HEK293 (cell line): ENCODE measurements at regions not wholly inside any gene's neighbourhood (a gene's known extent, or its start where the extent isn't known, plus 50 kb on each side); places are given as distances from the start of the nearest gene placed in this dataset.
"Not testable (repeated sequence)": the region's sequence is repeated elsewhere in the genome, so short reads cannot be mapped to it uniquely, and the experiment has no call there.

Source experiments
- CTCF ChIA-PET: fragments of 350-600 bp; formaldehyde crosslinking; extraction: SDS; loops from one replicate; lab custom pipeline; 2021; ENCODE audit warnings: antibody characterized with exemption; lab: Yijun Ruan, JAX
- POLR2A ChIA-PET: fragments of 300-600 bp; formaldehyde crosslinking; extraction: SDS; loops from one replicate; lab custom pipeline; 2020; ENCODE audit warnings: antibody characterized with exemption, inconsistent platforms; lab: Yijun Ruan, JAX
- H3K27ac ChIP-seq: fragments of 200-500 bp; sonication (Bioruptor generic); 2 replicates; pipeline ENCODE4 v1.5.1; 2014; ENCODE audit warnings: low read depth, low read length, control low read depth, inconsistent platforms; ENCODE audit errors: extremely low read depth
- H3K36me3 ChIP-seq, 2 experiments: fragments of 200-500 bp in 1 of 2; sonication (Bioruptor generic) in 1 of 2; 1 replicate in 1 of 2; 2 replicates in 1 of 2; pipeline ENCODE4 v1.5.1; 2014 to 2017; ENCODE audit warnings: inconsistent platforms in 2 of 2, low read length in 2 of 2; ENCODE audit not compliant: control insufficient read depth in 2 of 2, insufficient read depth in 1 of 2
- H3K4me1 ChIP-seq: fragments of 200-500 bp; sonication (Bioruptor generic); 2 replicates; pipeline ENCODE4 v1.5.1; 2014; ENCODE audit warnings: mild to moderate bottlenecking, low read length, inconsistent platforms; ENCODE audit not compliant: control insufficient read depth, insufficient read depth
- H3K4me3 ChIP-seq: 2 replicates; pipeline ENCODE4 v1.5.1; 2011; ENCODE audit warnings: low read depth, mild to moderate bottlenecking, control low read depth, low read length, moderate library complexity
- H3K9me3 ChIP-seq: fragments of 200-500 bp; sonication (Bioruptor generic); 2 replicates; pipeline ENCODE4 v1.5.1; 2014; ENCODE audit warnings: low read depth, low read length, inconsistent platforms; ENCODE audit not compliant: control insufficient read depth, insufficient read depth
- BCL6B ChIP-seq: fragments of 450-650 bp; formaldehyde crosslinking; IDR thresholded peaks from 2 replicates; pipeline ENCODE4 v1.5.1; 2017; ENCODE audit warnings: missing biosample characterization, missing genetic modification characterization
- IKZF3 ChIP-seq: fragments of 450-650 bp; IDR thresholded peaks from 2 replicates; pipeline ENCODE4 v1.5.0; 2018; ENCODE audit warnings: missing biosample characterization, mild to moderate bottlenecking, missing genetic modification characterization, moderate library complexity
- PRDM1 ChIP-seq: fragments of 450-650 bp; formaldehyde crosslinking; IDR thresholded peaks from 2 replicates; pipeline ENCODE4; 2016; ENCODE audit warnings: missing biosample characterization, missing genetic modification characterization
- SCRT2 ChIP-seq: fragments of 450-650 bp; formaldehyde crosslinking; IDR thresholded peaks from 2 replicates; pipeline ENCODE4 v1.5.1; 2016; ENCODE audit warnings: missing biosample characterization, missing genetic modification characterization
- SP7 ChIP-seq: fragments of 450-650 bp; formaldehyde crosslinking; IDR thresholded peaks from 2 replicates; pipeline ENCODE4 v1.5.1; 2016; ENCODE audit warnings: missing biosample characterization, missing genetic modification characterization
- ZEB2 ChIP-seq: fragments of 450-650 bp; formaldehyde crosslinking; IDR thresholded peaks from 2 replicates; pipeline ENCODE4 v1.5.1; 2016; ENCODE audit warnings: missing biosample characterization, missing genetic modification characterization
- ZNF24 ChIP-seq: fragments of 450-650 bp; formaldehyde crosslinking; IDR thresholded peaks from 2 replicates; pipeline ENCODE4 v1.5.1; 2016; ENCODE audit warnings: missing biosample characterization, missing genetic modification characterization
- ZNF366 ChIP-seq: fragments of 450-650 bp; formaldehyde crosslinking; conservative IDR thresholded peaks from 2 replicates; pipeline ENCODE4 v1.5.1; 2016; ENCODE audit warnings: missing biosample characterization, missing genetic modification characterization
- ZNF561 ChIP-seq: fragments of 450-650 bp; IDR thresholded peaks from 2 replicates; pipeline ENCODE4 v1.5.1; 2018; ENCODE audit warnings: missing biosample characterization, missing genetic modification characterization, borderline replicate concordance
- ZNF600 ChIP-seq: fragments of 450-650 bp; formaldehyde crosslinking; IDR thresholded peaks from 2 replicates; pipeline ENCODE4 v1.5.1; 2016; ENCODE audit warnings: missing biosample characterization, missing genetic modification characterization

GRCh38 chr5:34245813-34246212 lies 202.8 kb upstream of the C1QTNF3 start:
- POLR2A ChIA-PET, H3K4me1 ChIP-seq, H3K36me3 ChIP-seq, H3K9me3 ChIP-seq, H3K4me3 ChIP-seq, CTCF ChIA-PET: not testable (repeated sequence)
- peak overlapping the region; percentile 39; the same call in 1 of the 2 replicates for H3K27ac ChIP-seq
- TF ChIP-seq BCL6B (tag by site-specific recombination): peak; percentile 85
- 0 out of 2 replicates have a peak, but pooled peaks have one; percentile 17 for TF ChIP-seq ZNF600 (tag by site-specific recombination)
- TF ChIP-seq ZNF24 (tag by site-specific recombination): peak; percentile 52; the same call in 1 of the 2 replicates
- TF ChIP-seq ZEB2: peak; percentile 53; the same call in 1 of the 2 replicates
- 0 out of 2 replicates have a peak, but pooled peaks have one; percentile 28 for TF ChIP-seq ZNF561 (tag by site-specific recombination)
- 0 out of 2 replicates have a peak, but pooled peaks have one; percentile 22 for TF ChIP-seq SCRT2 (tag by site-specific recombination)
- TF ChIP-seq SP7 (tag by site-specific recombination): 0 out of 2 replicates have a peak, but pooled peaks have one; percentile 40
- peak; percentile 47; the same call in 1 of the 2 replicates for TF ChIP-seq IKZF3
- TF ChIP-seq PRDM1 (tag by site-specific recombination): 0 out of 2 replicates have a peak, but pooled peaks have one; percentile 10
- peak; percentile 58; the same call in 1 of the 2 replicates for TF ChIP-seq ZNF366 (tag by site-specific recombination)

- CTCF ChIA-PET, H3K9me3 ChIP-seq, H3K36me3 ChIP-seq, H3K4me3 ChIP-seq, H3K4me1 ChIP-seq, POLR2A ChIA-PET, H3K27ac ChIP-seq: not testable (repeated sequence)
These were observed 215.6 kb upstream of the C1QTNF3 start for GRCh38 chr5:34258598-34258997.

- POLR2A ChIA-PET, H3K9me3 ChIP-seq, CTCF ChIA-PET, H3K4me3 ChIP-seq, H3K36me3 ChIP-seq, H3K27ac ChIP-seq, H3K4me1 ChIP-seq: not testable (repeated sequence)
These were observed 218.0 kb upstream of the C1QTNF3 start for GRCh38 chr5:34261020-34261419.

- H3K27ac ChIP-seq, CTCF ChIA-PET, POLR2A ChIA-PET, H3K36me3 ChIP-seq, H3K4me1 ChIP-seq, H3K4me3 ChIP-seq, H3K9me3 ChIP-seq: not testable (repeated sequence)
These were observed 223.1 kb upstream of the C1QTNF3 start for GRCh38 chr5:34266151-34266550.

- H3K4me1 ChIP-seq, H3K36me3 ChIP-seq, POLR2A ChIA-PET, H3K4me3 ChIP-seq, H3K9me3 ChIP-seq, H3K27ac ChIP-seq: not testable (repeated sequence)
- CTCF ChIA-PET: interaction anchor here (0.7 kb wide), 1 partner anchor 638 kb away, joined by 4 read pairs; no protein-coding TSS in a partner anchor
These were observed 253.7 kb upstream of the C1QTNF3 start for GRCh38 chr5:34296759-34297158.

GRCh38 chr5:34329201-34329600 lies 286.2 kb upstream of the C1QTNF3 start:
- CTCF ChIA-PET: interaction anchor here (0.6 kb wide), 1 partner anchor 300 kb away, joined by 3 read pairs; no protein-coding TSS in a partner anchor
- POLR2A ChIA-PET, H3K9me3 ChIP-seq, H3K27ac ChIP-seq, H3K36me3 ChIP-seq, H3K4me1 ChIP-seq, H3K4me3 ChIP-seq: not testable (repeated sequence)

- H3K4me3 ChIP-seq, H3K9me3 ChIP-seq, H3K27ac ChIP-seq, H3K36me3 ChIP-seq, POLR2A ChIA-PET, H3K4me1 ChIP-seq: not testable (repeated sequence)
- CTCF ChIA-PET: interaction anchor here (0.6 kb wide), 1 partner anchor 300 kb away, joined by 3 read pairs; no protein-coding TSS in a partner anchor
These were observed 286.6 kb upstream of the C1QTNF3 start for GRCh38 chr5:34329611-34330108.

GRCh38 chr5:34331928-34332454 lies 289.0 kb upstream of the C1QTNF3 start:
- H3K4me1 ChIP-seq, H3K36me3 ChIP-seq, H3K4me3 ChIP-seq, H3K27ac ChIP-seq, H3K9me3 ChIP-seq, POLR2A ChIA-PET, CTCF ChIA-PET: not testable (repeated sequence)
